T-helper 22 cell (primary cell): ENCODE measurements at regions not wholly inside any gene's neighbourhood (a gene's known extent, or its start where the extent isn't known, plus 50 kb on each side); places are given as distances from the start of the nearest gene placed in this dataset.
"Not testable (repeated sequence)": the region's sequence is repeated elsewhere in the genome, so short reads cannot be mapped to it uniquely, and the experiment has no call there.

Source experiments
- DNase-seq: peaks from one replicate; pipeline ENCODE4 v3.0.0-alpha.2; 2020; ENCODE audit warnings: low read depth

DNA sequence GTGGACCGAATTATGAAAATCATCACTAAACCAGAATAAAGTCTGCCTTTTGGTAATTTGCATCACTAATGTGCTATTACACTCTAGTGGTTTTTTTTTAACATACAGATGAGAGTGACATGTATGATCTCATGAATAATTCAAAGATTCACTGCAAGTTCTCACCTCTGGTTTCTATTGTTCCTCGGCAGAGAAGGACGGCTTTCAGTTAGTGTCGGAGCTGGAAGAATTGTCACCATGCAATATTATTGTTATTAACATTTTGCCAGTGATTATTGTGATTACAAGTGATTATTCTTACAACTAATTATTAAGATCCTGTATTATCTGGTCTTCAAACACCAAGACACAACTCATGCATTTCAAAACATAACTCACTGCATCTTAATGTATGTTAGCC is 366.6 kb upstream of the RPS23 start:
- no peak for DNase-seq

DNA sequence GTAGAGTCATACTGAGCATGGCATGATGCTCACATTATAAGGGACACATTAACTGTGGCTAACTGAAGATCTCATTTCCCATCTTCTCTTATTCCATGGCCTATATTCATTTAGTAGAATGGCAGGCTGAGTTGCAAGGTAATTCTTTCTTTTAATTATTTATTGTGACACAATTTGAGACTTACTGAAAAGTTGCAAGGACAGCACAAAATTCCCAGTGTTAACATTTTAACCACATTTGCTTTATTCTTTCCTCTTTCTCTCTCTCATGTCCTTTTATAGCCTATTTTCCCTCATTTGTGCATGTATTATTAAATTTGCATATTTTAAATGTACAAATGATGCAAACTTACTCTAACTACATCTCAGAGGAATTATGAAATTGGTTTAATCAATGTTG is 366.1 kb upstream of the RPS23 start:
- no peak for DNase-seq

DNA sequence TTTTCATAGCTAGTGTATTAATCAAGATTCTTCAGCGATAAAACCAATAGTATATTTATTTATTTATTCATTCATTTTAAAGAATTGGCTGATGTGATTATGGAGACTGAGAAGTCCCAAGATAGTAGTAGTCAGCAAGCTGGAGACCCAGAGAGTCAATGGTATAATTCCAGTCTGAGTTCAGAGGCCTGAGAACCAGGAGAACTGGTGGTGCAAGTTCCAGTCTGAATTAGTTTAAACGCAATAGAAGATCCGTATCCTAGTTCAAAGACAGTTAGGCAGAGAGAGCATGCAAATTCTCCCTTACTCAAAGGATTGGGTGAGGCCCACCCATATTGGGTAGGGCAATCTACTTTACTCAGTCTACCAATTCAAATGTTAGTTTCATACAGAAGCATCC is 364.2 kb upstream of the RPS23 start:
- DNase-seq, result no peak

DNA sequence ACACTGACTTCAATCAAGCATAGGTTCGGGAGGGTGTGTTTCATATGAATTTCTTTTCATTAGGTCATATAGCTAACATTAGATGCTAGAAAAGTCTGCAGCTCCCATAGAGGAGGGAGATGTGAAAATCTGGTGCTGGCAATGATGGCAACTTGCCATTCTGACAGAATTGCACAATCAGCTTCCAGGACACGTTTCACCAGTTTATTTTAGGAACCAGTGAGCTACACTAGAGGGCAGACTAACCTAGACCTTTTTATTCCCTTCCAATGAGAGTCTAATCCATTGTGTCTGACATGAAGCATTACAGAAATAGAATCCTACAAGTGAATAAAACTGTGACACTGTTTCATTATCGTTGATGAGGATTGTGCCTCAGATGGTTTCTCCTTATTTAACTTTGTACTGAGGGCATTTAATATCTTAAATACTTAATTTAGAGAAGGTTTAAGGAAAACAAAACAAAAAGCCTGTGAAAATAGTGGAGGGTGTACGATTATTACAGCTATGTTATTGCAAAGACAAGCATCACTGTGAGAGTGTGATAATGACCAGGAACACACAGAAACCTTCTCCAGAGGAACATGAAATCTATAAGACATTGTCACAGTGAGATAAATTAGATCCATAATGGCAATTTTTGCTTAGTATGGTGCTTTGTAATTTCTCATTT is 363.3 kb upstream of the RPS23 start:
- DNase-seq, result no peak

DNA sequence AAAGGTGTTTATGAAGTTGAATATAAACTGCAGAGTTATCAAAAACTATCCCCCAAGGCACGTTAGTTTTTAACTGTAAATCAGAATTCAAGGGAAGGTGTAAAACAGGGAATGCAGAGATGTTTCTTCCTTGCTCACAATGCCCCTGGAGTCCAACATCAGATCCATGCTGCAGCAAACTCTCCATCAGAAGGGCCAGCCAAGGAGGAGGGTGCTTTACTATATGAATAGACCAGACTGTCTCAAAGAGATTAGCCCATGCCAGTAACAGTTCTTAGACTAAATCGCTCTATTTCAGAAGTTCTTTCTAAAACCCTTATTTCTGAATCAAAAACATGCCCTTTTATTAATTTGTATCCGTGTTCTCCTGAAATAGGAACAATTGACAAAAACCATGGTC is 362.8 kb upstream of the RPS23 start:
- DNase-seq, result no peak

DNA sequence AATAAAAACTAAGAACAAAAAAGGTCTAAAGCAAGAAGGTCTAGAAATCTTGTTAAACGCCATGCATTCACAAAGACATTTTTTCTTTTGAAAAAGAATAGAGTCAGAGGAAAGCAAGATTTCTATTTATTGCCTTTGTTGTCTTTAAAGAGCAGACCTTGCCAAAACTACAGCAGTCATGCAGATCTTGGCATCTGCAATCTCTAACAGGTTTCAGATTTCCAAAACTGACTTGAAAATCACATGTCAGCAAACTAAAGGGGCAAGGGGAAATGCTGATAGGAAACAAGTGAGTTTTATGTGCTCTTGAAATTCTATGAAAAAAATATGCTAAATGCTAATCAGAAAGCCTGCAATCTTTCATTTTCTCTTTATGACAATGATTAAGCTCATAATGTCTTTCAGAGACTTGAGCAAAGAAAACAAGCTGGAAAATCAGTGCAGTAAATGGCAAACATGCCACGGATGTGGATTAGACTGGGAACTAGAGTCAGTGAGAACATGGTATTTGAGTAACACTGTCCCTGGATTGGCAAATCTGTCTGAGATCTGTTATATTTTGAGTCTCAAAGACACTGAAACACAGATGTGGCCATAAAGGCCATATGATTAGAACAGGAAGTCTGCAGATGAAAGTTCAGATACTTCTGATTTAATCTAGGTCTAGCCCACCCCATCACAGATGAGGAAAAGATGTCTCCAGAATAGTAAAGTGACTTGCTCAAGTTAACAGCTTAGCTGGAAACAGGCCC is 361.4 kb upstream of the RPS23 start:
- DNase-seq, result no peak

DNA sequence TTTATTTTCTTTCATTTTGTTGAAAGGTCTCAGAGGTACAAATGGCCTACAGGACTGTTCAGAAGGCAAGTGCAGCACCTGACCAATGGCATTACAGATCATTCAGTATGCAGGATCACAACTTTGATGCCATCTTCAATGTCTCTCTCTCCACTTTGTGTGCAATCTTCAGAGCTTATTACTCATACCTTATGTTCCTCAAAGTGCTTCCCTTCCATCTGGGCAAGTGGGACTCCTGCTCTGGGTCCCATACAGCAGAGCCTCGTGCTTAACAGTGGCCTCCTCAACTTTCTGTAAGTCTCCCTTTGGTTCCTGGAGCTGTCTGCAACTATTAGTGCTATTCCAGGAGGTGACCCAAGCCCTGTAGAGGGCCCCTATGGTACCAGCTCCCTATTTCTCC is 358.4 kb upstream of the RPS23 start:
- DNase-seq, result no peak

DNA sequence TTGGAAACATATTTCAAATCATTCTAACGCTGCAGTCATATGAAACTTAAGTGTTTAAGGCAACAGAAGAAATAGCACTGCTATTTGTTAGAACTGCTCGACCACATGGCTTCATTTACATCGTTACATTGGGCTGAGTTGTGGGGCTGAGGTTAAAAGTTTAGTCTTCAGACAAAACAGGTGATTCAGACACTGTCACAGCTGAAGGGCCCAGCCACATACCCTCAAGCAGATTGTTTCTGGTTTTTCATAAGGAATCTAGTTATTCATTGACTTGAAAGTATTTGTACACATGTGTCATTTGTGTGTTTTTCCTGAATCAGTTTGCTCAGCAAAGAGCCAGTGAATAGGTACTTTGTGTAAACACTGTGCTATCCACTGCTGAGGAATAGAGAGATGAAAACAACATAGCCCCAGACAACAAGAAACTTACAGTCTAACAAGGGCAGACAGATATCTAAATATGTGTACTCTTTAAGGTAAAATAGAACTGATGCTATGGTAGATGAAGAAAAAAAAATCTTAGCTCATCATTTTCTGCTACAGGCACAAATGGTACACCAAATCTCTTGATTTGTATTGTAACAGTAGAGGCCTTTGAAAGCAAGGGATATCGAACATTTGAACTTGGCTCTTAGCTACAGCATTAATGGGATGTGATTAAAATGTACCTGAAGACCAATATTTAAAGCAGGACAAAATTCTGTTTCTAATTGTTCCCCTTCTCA is 357.6 kb upstream of the RPS23 start:
- DNase-seq, result no peak

DNA sequence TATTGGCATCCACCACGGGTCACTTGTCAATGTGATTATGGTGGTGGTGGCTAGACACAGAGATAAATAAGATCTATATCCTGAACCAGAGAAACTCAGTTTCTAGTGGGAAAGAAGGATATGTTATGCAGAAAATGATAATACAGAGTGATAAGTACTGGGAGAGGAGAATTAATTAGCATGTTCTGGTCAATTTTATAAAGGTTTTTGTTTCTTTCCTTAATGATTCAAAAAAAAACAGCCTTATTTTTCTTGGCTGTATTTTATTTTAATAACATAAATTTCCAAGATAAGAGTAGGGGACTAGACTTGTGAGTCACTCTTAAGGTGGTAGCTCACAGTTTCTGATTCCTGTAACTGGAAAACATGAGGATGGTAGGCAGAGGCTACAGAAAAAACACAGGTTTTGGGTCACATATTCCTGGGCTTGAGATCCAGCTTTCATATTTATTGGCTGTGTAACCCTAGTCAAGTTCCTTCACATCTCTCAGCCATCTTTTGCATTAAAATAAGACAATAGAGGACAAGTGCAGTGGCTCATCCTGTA is 350.3 kb upstream of the RPS23 start:
- DNase-seq, result no peak

DNA sequence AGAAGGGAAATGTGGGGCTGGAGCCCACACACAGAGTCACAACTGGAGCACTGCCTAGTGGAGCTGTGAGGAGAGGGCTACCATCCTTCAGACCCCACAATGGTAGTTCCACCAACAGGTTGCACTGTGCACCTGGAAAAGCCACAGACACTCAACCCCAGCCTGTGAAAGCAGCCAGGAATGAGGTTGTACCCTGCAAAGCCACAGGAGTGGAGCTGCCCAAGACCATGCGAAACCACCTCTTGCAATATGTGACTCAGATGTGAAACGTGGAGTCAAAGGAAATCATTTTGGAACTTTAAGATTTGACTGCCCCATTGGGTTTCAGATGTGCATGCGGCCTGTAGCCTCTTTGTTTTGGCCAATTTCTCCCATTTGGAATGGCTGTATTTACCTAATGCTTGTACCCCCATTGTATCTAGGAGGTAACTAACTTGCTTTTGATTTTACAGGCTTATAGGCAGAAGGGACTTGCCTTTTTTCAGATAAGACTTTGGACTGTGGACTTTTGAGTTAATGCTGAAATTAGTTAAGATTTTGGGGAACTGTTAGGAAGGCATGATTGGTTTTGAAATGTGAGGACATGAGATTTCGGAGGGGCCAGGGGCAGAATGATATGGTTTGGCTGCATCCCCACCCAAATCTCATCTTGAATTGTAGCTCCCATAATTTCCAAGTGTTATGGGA is 348.9 kb upstream of the RPS23 start:
- DNase-seq, result not testable (repeated sequence)

DNA sequence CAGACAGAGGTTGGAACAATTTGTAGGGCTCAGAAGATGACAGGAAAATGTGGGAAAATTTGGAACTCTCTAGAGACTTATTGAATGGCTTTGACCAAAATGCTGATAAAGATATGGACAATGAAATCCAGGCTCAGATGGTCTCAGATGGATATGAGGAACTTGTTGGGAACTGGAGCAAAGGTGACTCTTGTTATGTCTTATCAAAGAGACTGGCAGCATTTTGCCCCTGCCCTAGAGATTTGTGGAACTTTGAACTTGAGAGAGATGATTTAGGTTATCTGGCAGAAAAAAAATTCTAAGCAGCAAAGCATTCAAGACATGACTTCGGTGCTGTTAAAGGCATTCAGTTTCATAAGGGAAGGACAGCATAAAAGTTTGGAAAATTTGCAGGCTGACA is 347.9 kb upstream of the RPS23 start:
- DNase-seq, result not testable (repeated sequence)

DNA sequence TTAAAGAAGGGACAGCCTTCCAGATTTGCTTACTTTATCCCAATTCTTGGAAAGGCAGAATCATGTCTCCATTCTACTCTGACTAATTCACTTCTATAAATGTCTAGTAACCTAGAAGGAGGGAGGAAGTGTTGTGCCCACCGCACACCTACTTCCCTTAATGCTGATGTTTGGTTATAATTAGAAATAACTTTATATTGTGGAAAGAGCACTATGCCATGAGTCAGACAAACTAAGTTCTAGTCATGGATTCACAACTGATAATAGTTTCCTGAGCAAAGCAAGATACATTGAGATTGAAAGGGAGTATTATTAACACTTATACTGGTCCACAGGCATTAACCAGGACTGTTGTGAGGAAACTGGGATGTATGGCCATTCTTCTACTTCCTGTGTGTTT is 345.9 kb upstream of the RPS23 start:
- no peak for DNase-seq

DNA sequence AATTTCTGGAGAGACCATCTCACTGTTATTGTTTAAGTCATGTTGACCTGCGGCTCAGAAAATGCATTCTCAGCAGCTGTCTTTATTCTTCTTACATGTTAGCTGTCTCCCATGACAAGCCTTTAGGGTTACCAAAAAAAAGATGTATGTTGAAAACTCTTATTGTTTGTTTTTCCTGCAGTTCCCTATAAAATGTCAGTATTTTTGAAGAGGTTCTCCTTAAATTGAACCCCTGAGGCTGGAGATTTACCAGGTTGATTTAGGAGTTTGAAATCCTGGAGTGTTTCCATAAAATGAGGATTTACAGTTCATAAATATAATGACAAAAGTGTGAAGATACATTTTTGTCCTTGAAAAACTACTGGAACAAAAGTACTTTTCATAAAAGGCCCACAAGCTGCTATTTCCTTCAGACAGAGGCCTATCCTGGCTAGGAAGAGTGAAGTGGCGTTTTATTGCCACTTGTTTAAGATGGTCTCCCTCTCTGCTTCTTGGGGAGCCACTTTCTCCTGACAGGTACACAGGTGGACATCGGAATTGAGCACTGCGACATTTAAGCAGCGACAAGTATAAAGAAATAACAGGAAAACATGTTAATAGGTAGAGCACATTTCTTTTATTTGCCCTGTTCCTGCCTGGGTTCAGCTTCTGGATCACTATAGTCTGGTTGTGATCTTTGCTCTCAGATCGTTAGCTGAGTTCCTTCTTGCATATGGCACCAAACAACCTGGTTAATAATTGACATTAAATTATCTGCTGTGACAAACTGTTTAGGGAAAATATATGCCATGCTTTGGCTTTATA is 344.8 kb upstream of the RPS23 start:
- no peak for DNase-seq

DNA sequence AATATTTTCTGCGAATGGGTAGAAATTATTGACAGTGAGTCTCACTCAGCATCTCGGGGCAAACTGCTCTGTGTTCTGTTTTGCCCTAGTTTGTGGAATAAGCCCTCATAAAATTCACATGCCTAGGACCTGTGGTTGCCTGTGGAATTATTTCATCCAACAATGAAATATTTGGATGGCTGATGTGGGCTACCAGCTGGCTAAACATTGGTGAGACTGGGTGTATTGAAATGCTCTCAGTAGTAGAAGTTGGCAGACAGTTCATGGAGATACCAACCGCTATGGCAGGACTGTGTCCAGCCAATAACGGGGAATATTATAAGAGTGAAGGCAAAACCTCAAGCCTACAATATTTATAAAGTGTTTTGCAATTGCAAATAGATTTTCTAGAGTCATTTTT is 344.1 kb upstream of the RPS23 start:
- DNase-seq, result no peak

DNA sequence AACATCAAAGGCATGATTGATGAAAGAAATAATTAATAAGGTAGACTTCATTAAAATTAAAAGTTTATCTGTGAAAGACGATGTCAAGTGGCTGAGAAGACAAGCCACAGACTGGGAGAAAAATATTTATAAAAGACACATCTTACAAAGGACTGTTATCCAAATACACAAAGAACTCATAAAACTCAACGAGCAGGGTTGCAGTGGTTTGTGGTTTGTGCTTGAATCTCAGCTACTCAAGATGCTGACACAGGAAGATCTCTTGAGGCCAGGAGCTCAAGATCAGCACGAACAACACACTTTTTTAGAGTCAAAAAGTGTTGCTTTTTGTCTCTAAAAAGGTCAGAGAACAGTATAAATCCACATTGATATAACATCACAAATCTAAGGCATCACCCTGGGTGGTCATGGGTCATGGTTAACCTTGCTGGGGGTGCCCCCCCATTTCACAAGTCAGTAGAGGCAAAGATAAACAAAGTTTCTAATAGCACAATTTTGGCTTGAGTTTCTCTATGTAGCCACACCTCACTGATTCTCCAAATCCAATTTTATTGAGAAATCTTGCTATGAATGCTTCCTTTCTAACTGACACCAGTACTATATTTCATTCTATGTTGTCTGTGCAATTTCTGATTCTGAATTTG is 342.9 kb upstream of the RPS23 start:
- no peak for DNase-seq

DNA sequence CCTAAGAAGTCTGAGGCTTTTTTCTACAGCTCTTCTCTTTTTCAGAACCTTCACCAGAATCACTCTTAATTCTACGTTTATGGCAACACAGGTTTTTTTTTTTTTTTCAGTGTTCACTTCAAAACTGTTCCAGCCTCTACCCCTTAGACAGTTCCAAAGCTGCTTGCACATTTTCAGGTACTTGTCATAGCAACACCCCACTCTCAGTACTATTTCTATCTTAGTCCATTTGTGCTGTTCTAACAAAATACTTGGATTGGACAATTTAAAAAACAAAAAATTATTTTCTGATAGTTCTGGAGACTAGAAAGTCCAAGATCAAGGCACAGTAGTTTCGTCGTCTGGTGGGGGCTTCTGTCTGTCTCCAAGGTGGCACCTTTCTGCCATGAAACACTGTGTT is 340.9 kb upstream of the RPS23 start:
- no peak for DNase-seq

DNA sequence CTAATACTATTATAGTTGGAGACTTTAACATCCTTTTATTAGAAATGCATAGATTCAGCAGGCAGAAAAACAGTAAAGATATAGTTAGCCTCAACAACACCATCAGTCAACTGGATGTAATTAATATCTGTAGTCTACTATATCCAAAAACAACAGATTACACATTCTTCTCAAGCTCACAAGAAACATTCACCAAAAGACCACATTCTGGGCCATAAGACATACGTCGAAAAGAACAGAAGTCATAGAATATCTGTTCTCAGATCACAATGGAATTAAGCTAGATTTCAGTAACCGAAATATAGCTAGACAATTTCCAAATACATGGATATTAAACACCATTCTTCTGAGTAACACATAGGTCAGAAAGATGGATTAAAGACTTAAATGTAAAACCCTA is 336.6 kb upstream of the RPS23 start:
- DNase-seq, result no peak

DNA sequence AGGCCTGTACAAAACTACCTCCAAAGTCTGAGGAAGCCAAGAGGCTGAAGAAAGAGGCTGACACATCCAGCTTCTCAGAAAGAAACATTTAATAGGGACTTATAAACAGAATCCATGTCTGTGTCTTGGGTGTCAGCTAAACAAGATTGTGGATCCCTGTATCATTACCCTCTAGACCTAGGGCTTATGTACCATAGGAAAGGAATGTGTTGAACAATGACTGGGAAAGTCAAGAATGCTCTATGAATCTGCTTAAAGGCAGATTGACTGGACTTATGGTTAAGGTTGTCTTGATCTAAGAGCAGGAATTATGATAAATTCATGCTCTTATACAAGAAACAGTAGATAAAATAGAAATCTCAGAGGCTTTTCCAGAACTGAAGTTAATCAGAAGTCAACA is 335.7 kb upstream of the RPS23 start:
- no peak for DNase-seq

DNA sequence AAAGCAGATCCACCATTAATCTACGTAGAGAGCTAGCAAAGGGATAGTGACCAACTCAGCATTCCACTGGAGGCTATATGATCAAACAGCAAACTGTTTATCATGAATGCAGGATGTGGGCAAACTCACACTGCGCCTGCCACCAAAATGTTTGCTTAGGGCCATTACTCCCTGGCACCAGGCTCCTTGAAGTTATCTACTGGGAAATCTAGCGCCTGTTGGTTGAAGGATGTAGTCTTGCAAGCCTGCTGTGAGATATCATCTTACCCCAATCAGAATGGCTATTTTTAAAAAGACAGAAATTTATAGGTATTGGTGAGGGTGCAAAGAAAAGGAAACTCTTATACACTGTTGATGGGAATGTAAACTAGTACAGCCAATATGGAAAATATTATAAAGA is 332.5 kb upstream of the RPS23 start:
- no peak for DNase-seq

DNA sequence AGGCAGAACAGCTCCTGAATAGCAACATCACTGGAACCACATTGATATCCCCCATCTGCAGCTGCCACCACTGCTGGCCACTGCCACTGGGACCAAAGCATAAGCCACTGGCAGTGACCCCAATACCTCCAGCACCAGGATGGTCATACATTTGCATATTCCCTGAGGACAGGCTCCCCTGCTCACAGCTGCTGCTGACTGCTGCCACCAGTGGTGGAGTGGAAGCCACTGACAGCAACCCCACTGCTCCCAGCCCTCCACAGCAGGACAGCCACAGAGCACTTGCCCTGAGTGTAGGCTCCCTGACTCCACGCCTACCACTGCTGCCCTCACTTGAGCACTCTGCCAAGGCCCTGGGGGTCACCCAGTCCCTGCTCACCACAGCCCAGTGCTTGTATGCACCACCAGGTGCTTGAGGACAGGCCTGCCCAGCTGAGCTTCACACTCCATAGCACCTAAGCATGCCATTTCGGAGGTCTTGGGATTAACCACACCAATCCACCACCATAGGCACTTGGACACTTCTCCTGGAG is 327.4 kb upstream of the RPS23 start:
- no peak for DNase-seq
